ENCODE measurements at regions not wholly inside any gene's neighbourhood (a gene's known extent, or its start where the extent isn't known, plus 50 kb on each side); places are given as distances from the start of the nearest gene placed in this dataset.

- Histone ChIP-seq H3K4me1 (no peaks in the 10 kb centered on the region), H3K4me2 (ENCODE audit: low read length) (no peak overlapping the region), H3K36me3 (ENCODE audit: control insufficient read depth, insufficient read depth, low read length) (no peaks in the 10 kb centered on the region), H3K9me3 (ENCODE audit: control insufficient read depth, low read length) (no peaks in the 10 kb centered on the region), H3K27me3 (ENCODE audit: control insufficient read depth, insufficient read depth, low read length) (no peaks in the 10 kb centered on the region), H3K79me2 (no peaks in the 10 kb centered on the region), H2AFZ (no peak overlapping the region), H3K4me3 (ENCODE audit: low read depth, low read length) (no peak overlapping the region), H3K9ac (no peak overlapping the region), H3K27ac (no peak overlapping the region)
- TF ChIP-seq CTCF (IDR thresholded peaks at IDR 0.05), result no peak
These were observed 166.6 kb downstream of the AVL9 start for GRCh38 chr7:32661929-32662328.

- Histone ChIP-seq H3K36me3 (ENCODE audit: control insufficient read depth, insufficient read depth, low read length) (no peaks in the 10 kb centered on the region), H3K9ac (no peak overlapping the region), H3K79me2 (no peaks in the 10 kb centered on the region), H3K27ac (no peak overlapping the region), H3K27me3 (ENCODE audit: control insufficient read depth, insufficient read depth, low read length) (no peaks in the 10 kb centered on the region), H3K4me2 (ENCODE audit: low read length) (no peak overlapping the region), H3K9me3 (ENCODE audit: control insufficient read depth, low read length) (no peaks in the 10 kb centered on the region), H3K4me1 (no peaks in the 10 kb centered on the region), H2AFZ (no peak overlapping the region), H3K4me3 (ENCODE audit: low read depth, low read length) (no peak overlapping the region)
- TF ChIP-seq CTCF (IDR thresholded peaks at IDR 0.05), result no peak
These were observed 166.2 kb downstream of the AVL9 start for GRCh38 chr7:32661501-32661900.

GRCh38 chr7:32660936-32661335 lies 165.6 kb downstream of the AVL9 start:
- Histone ChIP-seq H2AFZ (no peak overlapping the region), H3K4me3 (ENCODE audit: low read depth, low read length) (no peak overlapping the region), H3K27me3 (ENCODE audit: control insufficient read depth, insufficient read depth, low read length) (no peaks in the 10 kb centered on the region), H3K4me1 (no peaks in the 10 kb centered on the region), H3K9ac (no peak overlapping the region), H3K9me3 (ENCODE audit: control insufficient read depth, low read length) (no peaks in the 10 kb centered on the region), H3K27ac (no peak overlapping the region), H3K79me2 (no peaks in the 10 kb centered on the region), H3K4me2 (ENCODE audit: low read length) (no peak overlapping the region), H3K36me3 (ENCODE audit: control insufficient read depth, insufficient read depth, low read length) (no peaks in the 10 kb centered on the region)
- no peak for TF ChIP-seq CTCF (IDR thresholded peaks at IDR 0.05)

- H3K27ac ChIP-seq, result no peak overlapping the region
- no peak overlapping the region for H3K4me2 ChIP-seq (ENCODE audit: low read length)
- no peak overlapping the region for H3K4me3 ChIP-seq (ENCODE audit: low read depth, low read length)
- no peak overlapping the region for H3K9ac ChIP-seq
- H3K27me3 ChIP-seq (ENCODE audit: control insufficient read depth, insufficient read depth, low read length), result no peaks in the 10 kb centered on the region
- no peak overlapping the region for H2AFZ ChIP-seq
- H3K36me3 ChIP-seq (ENCODE audit: control insufficient read depth, insufficient read depth, low read length), result no peaks in the 10 kb centered on the region
- no peaks in the 10 kb centered on the region for H3K4me1 ChIP-seq
- no peaks in the 10 kb centered on the region for H3K79me2 ChIP-seq
- TF ChIP-seq CTCF (IDR thresholded peaks at IDR 0.05), result no peak
- no peaks in the 10 kb centered on the region for H3K9me3 ChIP-seq (ENCODE audit: control insufficient read depth, low read length)
These were observed 164.6 kb downstream of the AVL9 start for GRCh38 chr7:32659853-32660252.

- no peak for TF ChIP-seq CTCF (IDR thresholded peaks at IDR 0.05)
- Histone ChIP-seq H3K4me3 (ENCODE audit: low read depth, low read length) (no peak overlapping the region), H3K27ac (no peak overlapping the region)
These were observed 163.2 kb downstream of the AVL9 start for GRCh38 chr7:32658467-32658869.

More at GRCh38 chr7:32658467-32658869, 163.2 kb downstream of the AVL9 start:
- no peak overlapping the region for H3K9ac ChIP-seq
- no peaks in the 10 kb centered on the region for H3K4me1 ChIP-seq
- no peaks in the 10 kb centered on the region for H3K27me3 ChIP-seq (ENCODE audit: control insufficient read depth, insufficient read depth, low read length)
- H2AFZ ChIP-seq, result no peak overlapping the region
- no peaks in the 10 kb centered on the region for H3K9me3 ChIP-seq (ENCODE audit: control insufficient read depth, low read length)
- H3K79me2 ChIP-seq, result no peaks in the 10 kb centered on the region
- no peaks in the 10 kb centered on the region for H3K36me3 ChIP-seq (ENCODE audit: control insufficient read depth, insufficient read depth, low read length)
- H3K4me2 ChIP-seq (ENCODE audit: low read length), result no peak overlapping the region

Data from parathyroid adenoma (tissue), 2 donors.